ENCODE measurements at regions not wholly inside any gene's neighbourhood (a gene's known extent, or its start where the extent isn't known, plus 50 kb on each side); places are given as distances from the start of the nearest gene placed in this dataset.

DNA sequence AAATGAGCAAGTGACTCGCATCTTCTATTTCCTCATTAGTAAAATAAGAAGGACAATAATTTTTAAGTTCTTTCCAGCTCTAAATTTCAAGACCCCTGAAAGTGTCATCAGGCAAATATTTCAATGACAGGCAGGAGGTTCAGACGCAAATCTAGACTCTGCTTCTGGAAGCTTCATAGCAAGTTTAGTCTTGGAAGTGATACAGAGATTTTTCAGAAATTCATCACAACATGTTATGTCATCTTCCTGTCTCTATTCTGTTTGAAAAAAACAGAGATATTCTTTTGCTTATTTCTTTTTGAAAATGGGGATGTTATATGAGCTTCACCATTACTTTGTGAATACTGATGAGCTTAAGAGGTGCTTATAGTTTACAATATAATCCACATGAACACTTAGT lies 74.0 kb downstream of the C3orf85 start:
- DNase-seq (ENCODE audit: low spot score): no peak

DNA sequence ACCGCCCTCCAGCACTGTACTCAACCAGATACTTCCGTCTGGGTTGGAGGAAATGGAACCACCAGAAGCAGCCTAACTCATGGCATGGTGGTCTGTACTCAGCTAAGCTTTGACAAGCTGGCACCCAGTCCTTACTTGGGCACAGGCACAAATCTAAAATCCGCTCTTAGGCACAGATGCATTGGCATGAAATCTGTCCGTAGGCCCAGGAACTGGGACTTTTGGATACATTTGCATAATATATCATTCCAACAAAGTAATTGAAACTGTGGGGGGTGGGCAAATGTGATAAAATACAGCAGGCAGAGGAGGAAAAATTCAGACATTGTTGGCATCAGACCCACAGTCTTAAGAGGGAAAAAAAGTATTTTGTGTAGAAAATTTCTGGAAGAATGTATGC lies 75.4 kb downstream of the C3orf85 start:
- DNase-seq (ENCODE audit: low spot score): no peak

DNA sequence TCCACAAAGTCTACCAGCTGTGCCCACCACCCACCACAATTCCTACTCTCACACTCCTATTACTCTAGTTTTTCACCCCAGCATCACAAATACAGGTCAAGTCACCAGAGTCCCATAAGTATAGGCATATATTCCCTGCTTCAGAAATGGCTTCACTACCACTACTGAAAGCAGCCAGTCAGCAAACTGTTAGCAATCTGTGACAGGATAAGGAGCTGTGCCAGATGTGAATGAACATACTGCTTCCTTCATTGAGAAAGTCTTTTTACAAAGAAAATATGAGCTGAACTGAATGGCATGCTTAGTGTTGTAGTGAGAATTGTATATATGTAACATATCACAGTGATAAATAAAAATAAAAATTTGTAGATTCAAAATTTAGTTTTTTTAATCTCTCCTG lies 76.8 kb downstream of the C3orf85 start:
- DNase-seq (ENCODE audit: low spot score): no peak

DNA sequence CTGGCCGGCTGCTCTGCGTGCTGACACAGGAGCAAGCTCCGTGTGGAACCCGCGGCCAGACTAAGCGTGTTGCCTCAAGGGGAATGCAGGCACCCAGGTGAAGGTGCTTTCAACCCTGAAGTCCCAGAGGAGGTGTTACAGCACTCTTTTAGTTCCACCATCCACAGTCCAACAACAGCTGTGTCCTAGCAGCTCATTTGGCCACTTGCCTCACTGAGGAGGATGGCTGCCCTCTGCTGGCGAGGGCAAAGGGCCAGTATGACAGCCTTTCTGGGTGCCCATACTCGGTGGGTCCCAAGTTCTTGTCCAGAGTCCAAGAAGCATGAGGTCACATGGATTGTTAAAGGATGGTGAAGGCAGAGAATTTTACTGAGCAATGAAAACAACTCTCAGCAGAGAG lies 87.8 kb downstream of the C3orf85 start:
- peak; percentile 4 for DNase-seq (ENCODE audit: low spot score)

DNA sequence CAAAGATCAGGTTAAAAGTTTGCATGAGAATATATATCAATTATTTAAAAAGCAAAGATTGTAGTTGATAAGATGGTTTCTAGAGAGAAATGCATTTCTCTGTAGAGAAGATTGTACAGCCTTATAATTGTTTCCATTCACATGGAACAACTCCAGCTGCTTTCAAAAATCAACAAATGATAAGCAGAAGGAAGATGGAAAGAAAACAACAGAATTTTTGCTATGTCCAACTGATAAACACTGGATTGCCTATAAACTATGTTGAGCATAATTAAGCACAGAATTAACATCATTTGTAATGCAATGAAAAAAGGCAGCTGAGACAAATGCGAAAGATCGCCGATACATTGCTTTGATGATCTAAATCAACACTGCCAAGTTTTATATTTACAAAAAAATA lies 89.0 kb downstream of the C3orf85 start:
- DNase-seq (ENCODE audit: low spot score): no peak

DNA sequence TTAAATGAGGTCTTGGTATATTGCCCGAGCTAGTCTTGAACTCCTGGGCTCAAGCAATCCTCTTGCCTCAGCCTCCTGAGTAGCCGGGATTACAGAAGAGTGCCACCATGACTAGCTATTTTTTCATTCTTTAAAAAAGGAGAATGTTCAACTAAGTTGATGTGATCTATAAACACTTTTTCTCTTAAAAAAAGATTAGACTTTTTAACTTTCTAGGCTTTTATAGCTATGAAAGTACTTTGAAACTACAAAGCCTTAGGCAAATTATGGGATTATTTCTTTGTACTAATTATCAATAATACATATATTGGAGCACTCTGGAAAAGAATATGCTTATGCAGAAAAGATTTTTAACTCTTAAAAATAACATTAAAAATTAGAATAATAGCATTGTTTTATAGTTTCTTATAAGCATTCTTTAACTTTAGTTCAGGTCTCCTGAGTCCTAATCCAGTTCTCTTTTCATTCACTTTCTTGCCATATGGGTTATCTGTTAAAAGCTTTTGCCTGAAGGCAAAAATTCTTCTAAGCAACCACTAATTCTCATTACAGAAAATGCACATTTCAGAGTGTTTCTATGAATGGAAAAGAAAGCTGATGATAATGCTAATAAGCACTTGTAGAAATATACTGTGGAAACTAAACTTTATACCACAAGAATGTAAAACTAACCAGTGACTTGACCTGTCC lies 87.8 kb downstream of the DPPA2 start:
- DNase-seq (ENCODE audit: low spot score): no peak

DNA sequence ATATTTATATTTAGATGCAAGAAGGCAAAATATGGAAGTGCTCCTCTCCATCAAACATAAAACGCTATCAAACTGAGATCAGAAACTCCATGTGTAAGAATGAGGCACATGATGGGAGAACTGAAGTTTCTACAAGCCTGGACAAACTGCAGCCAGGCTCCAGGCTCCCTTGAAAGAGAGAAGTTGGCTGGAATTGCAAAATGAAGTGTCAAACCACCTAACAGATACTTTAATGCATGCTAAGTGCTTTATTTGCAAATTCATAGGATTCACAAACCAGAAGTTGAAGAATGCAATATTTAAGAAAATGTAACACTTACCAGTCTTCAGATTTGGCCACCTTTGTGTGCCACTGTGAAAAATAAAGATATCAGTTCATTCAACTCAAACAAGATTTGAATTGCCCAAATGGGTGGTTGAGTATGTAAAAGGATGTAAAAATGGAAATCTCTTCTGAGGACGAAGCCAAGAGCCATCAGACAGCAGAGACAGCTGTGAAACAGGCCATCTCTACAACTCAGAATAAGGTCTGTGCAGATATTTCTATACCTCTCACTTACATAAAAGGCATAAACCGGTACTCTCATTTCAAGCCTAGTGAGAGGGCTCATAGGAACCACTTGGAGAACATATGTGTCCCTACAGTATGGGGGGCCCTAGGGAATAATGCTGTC lies 87.0 kb downstream of the DPPA2 start:
- no peak for DNase-seq (ENCODE audit: low spot score)

DNA sequence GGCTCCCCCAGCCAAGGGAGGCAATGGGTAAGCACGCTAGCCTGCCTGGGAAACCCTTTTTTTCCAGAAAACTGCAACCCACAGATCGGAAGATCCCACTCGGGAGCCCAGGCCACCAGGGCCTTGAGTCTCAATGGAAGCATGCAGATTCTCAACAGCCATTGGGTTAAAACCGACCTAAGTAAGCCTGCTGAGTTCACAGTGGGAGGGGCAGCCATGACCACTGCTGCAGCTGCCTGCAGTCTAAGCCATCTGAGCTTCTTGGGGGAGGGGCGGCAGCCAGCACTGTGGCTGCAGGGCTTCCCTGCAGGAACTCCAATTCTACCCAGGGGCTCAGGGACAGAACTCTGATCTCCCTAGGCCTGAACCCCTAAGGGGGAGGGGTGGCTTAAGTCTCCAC lies 82.0 kb downstream of the DPPA2 start:
- DNase-seq (ENCODE audit: low spot score): no peak

DNA sequence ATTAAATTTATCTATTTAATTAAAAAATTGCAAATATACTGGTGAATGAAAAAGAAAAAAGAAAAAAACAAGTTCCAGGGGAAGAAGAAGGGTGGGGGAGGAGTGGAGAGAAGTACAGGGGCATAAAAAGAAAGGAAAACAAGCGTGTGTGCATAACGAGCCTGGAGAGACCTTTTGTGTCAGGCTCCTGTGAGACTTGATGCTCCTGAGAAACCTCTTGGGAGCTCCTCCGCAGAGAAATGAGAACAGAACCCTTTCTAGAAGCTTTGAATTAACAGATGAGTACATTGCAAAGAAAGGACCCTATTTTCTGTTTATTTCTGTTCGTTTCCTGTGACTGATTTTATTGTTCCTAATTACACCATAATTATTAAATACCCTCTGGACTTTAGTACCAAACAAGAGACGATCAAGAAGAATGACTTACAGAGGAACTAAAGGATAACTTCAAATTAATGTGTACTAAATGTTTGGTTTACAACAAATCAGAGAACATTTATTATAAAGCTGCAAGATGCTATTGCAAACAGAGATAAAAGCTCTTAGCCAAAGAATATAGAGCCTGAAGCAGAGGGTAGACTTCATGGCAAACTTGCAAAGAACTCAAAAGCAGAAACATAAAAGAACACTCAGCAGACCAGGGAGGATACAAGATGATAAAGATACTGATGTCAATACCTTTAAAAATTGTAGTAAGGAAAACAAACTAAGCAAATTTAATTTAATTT lies 74.7 kb downstream of the DPPA2 start:
- DNase-seq (ENCODE audit: low spot score): no peak

DNA sequence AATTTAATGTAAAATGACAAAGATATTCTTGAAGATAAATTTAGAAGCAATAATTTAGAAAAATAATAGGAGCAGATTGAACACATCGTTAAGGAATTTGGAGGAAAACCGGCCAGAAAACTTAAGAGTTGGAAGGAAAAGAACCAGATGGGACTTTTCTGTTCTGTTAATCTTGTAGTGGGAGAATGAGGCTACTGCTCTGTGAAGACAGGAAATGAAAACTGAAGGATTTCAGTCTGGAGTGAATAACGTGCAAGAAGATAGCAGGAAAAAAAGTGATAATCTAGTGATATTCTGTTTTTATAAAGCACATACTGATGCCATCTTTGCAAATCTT lies 74.2 kb downstream of the DPPA2 start:
- no peak for DNase-seq (ENCODE audit: low spot score)
